ENCODE measurements at regions not wholly inside any gene's neighbourhood (a gene's known extent, or its start where the extent isn't known, plus 50 kb on each side); places are given as distances from the start of the nearest gene placed in this dataset.
A peak's percentile ranks its signal among the peaks of the same experiment; 100 is the strongest.

GRCh38 chr3:150333477-150333876, 74.6 kb upstream of the TSC22D2 start:
- peaks cover 3% of the 10 kb centered on the region; the same call in 1 of the 2 replicates for H3K4me1 ChIP-seq (ENCODE audit: insufficient read depth, low read length)
- no CpG with 5 or more reads among the region's 1 CpG for WGBS (ENCODE audit: extremely low coverage, insufficient read length, low lambda C conversion rate)
- TF ChIP-seq, protein P1, sequence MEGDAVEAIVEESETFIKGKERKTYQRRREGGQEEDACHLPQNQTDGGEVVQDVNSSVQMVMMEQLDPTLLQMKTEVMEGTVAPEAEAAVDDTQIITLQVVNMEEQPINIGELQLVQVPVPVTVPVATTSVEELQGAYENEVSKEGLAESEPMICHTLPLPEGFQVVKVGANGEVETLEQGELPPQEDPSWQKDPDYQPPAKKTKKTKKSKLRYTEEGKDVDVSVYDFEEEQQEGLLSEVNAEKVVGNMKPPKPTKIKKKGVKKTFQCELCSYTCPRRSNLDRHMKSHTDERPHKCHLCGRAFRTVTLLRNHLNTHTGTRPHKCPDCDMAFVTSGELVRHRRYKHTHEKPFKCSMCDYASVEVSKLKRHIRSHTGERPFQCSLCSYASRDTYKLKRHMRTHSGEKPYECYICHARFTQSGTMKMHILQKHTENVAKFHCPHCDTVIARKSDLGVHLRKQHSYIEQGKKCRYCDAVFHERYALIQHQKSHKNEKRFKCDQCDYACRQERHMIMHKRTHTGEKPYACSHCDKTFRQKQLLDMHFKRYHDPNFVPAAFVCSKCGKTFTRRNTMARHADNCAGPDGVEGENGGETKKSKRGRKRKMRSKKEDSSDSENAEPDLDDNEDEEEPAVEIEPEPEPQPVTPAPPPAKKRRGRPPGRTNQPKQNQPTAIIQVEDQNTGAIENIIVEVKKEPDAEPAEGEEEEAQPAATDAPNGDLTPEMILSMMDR (conservative IDR thresholded peaks at IDR 0.05), result no peak

More at GRCh38 chr3:150333477-150333876, 74.6 kb upstream of the TSC22D2 start:
- Mint-ChIP-seq H3K27ac (peak overlapping the region in 1 of 3 experiments; percentile 6; a peak in 1 of 7 replicates), H3K27me3 (ENCODE audit: low read depth) (no peaks in the 10 kb centered on the region), H3K4me3 (no peak overlapping the region), H3K9me3 (peaks cover 4 to 7% of the 10 kb centered on the region in 2 experiments; a peak in 4 of 5 replicates), H3K4me1 (peaks cover 27 to 28% of the 10 kb centered on the region in 2 experiments), H3K36me3 (ENCODE audit: insufficient read depth in 1 of 3, low read depth in 3 of 3) (peaks cover 0 to 12% (median 3%) of the 10 kb centered on the region in 3 experiments; a peak in 3 of 7 replicates)
- no peak overlapping the region for H2BK15ac ChIP-seq (ENCODE audit: low read depth, low read length)
- no peaks in the 10 kb centered on the region for H3K23me2 ChIP-seq (ENCODE audit: insufficient read length, low read depth, low read length, poor library complexity, severe bottlenecking)
- H3K56ac ChIP-seq (ENCODE audit: insufficient read length, low read depth, low read length), result no peak overlapping the region
- H3K4ac ChIP-seq (ENCODE audit: low read depth, low read length), result no peak overlapping the region
- no peak overlapping the region for H2AFZ ChIP-seq (ENCODE audit: low read length)
- no peak overlapping the region for H2BK20ac ChIP-seq (ENCODE audit: low read depth, low read length, poor library complexity, severe bottlenecking)
- H2BK12ac ChIP-seq (ENCODE audit: insufficient read length, low read depth, low read length), result no peak overlapping the region
- no peaks in the 10 kb centered on the region for H3K79me2 ChIP-seq (ENCODE audit: insufficient read depth, low read length)
- no peak overlapping the region for H3T11ph ChIP-seq (ENCODE audit: low read length)
- no peak overlapping the region for H2BK5ac ChIP-seq (ENCODE audit: insufficient read length, low read length)
- H4K8ac ChIP-seq (replicated peaks; ENCODE audit: insufficient read length, low read depth, low read length), result no peak overlapping the region
- H4K5ac ChIP-seq (ENCODE audit: insufficient read length, low read depth, low read length), result no peak overlapping the region
- no peak overlapping the region for H3K4me2 ChIP-seq (ENCODE audit: insufficient read depth, insufficient read length, low read length)
- no peak overlapping the region for H3K27ac ChIP-seq (ENCODE audit: insufficient read length, low read depth, low read length)
- no peak overlapping the region for H3K14ac ChIP-seq (ENCODE audit: insufficient read depth, low read length)
- H2BK120ac ChIP-seq (ENCODE audit: low read depth, low read length, poor library complexity, severe bottlenecking), result no peak overlapping the region
- no peaks in the 10 kb centered on the region for H3K79me1 ChIP-seq (ENCODE audit: insufficient read depth, low read depth, low read length, poor library complexity, severe bottlenecking)
- H3K9ac ChIP-seq (ENCODE audit: extremely low read depth, insufficient read length, low read length), result no peak overlapping the region
- no peaks in the 10 kb centered on the region for H3K9me3 ChIP-seq (ENCODE audit: control insufficient read depth, low read depth, low read length)
- no peak overlapping the region for H4K91ac ChIP-seq (ENCODE audit: insufficient read length, low read depth, low read length)
- H4K20me1 ChIP-seq (ENCODE audit: control insufficient read depth, insufficient read depth, insufficient read length), result no peaks in the 10 kb centered on the region
- no peak overlapping the region for H3K23ac ChIP-seq (ENCODE audit: insufficient read length, low read depth, low read length)
- no peak overlapping the region for H3K18ac ChIP-seq (ENCODE audit: insufficient read length, low read depth, low read length)
- H2AK5ac ChIP-seq (ENCODE audit: insufficient read length, low read length), result no peak overlapping the region
- no peak for DNase-seq
- H3K27me3 ChIP-seq (ENCODE audit: insufficient read depth, low read length), result no peaks in the 10 kb centered on the region
